ENCODE measurements at regions not wholly inside any gene's neighbourhood (a gene's known extent, or its start where the extent isn't known, plus 50 kb on each side); places are given as distances from the start of the nearest gene placed in this dataset.

DNA sequence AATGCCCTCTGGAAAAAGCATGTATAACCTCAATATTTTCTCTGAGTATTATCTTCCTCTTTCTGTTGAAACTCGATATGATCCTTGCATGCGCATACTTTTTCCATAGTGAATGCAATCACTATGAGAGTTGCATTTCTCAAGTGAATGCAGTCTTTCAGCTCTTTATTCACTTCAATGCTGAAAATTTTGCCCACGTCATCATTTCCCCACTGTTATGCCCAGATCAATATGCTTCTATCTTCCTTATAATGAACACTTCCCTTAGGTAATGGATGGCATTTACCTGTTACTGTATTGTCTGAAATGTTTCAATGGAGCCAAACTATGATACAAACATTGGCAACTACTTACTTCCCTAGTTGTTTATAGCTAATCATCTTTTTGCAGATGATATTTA, 866.6 kb upstream of the SLITRK6 start:
- in situ Hi-C loops (cut with HindIII; ENCODE audit: low pct_unique_long_range_greater_than_20kb, low sequenced_read_pairs) = no loop called here
- DNase-seq (ENCODE audit: low read depth) = no peak

DNA sequence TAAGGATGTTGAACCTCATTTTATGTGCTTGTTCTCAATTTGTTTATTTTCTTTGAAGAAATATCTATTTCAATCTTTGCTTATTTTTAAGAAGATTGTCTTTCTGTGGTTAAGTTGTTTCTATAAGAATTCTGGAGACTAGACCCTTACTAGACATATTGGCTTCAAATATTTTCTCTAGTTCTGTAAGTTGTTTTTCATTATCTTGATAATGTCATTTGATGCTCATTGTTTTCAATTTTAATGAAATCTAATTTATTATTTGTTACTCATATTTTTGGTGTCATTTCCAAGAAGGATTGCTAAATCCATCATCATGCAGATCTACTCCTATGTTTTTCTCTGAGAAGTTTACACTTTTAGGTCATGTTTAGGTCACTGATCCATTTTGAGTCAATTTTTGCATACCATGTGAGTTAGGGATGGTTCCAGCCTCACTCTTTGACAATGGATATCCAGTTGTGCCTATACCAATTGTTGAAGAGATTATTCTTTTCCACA, 874.8 kb upstream of the SLITRK6 start:
- no peak for DNase-seq (ENCODE audit: low read depth)
- in situ Hi-C loops (cut with HindIII; ENCODE audit: low pct_unique_long_range_greater_than_20kb, low sequenced_read_pairs) = no loop called here

DNA sequence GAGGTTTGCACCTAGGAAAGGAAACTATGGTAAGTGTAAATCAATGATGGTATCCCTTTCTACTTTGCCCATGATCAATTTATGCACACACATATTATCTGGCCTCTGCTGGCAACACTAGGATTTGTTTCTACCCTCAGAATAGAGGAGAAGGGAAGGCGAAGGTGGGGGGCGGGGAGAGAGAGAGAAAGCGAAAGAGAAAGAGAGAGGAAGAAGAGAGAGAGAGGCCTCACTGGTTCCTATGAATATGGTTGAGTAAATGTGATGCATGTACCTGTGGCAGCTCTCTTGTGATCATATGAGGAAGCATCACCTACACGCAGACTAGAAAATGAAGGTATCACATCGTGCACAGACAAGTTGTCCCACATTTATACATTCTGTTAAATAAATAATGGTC, 882.0 kb upstream of the SLITRK6 start:
- no peak for DNase-seq (ENCODE audit: low read depth)
- in situ Hi-C loops (cut with HindIII; ENCODE audit: low pct_unique_long_range_greater_than_20kb, low sequenced_read_pairs) = no loop called here

DNA sequence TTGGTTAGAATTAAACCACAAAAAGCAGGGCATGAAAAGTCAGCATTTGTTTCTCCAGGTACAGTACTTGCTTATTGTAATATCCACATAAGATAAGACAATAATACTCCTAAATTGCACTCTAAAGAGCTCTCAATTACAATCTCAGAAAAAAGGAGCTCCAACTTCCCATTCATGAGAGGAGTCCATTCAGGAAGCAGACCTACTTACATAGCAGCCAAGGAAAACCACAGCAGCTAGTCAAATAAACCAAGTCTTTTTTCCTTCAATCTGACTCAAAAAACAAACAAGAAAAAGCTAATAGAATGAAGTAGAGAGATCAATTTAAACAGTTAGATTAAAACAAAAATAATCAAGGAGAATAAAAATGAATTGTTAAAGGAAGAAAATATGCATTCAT, 885.2 kb upstream of the SLITRK6 start:
- DNase-seq (ENCODE audit: low read depth) = no peak
- in situ Hi-C loops (cut with HindIII; ENCODE audit: low pct_unique_long_range_greater_than_20kb, low sequenced_read_pairs) = no loop called here

DNA sequence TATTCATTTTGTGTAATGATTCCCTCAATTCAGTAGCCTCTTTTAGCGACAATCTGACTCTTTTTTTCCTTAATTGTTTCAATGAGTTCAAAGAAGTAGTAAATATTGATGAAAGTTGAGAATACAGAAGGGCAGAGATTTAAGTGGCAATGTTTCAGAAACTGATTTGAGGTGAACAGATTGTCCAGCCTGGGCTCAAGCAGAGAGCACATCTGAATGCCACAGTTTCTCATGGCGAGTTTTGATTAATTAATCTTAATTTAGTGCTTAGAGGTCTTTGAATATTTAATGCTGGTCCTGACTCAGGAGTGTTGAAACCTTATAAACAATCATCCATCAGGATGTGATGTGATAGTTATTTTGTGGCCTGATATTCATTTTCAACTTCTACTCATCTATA, 890.7 kb upstream of the SLITRK6 start:
- in situ Hi-C loops (cut with HindIII; ENCODE audit: low pct_unique_long_range_greater_than_20kb, low sequenced_read_pairs) = no loop called here
- DNase-seq (ENCODE audit: low read depth) = no peak

DNA sequence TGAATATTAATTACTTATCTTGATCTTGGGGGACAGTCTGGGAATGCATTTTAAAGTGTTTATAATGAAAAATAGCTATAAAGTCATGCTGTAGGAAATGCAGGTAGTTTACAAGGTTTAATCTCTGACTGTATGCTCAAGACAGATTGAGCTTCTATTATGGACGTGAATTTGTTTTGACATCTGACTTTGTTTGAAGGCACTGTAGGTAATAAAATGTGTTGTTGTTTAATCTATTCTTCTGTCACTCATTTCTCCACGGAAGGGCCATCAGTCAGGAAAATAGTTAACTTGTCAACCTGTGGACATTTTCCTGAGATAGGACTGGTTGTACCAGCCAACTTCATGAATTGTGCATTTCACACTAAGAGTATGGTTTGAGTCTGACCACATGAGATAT, 893.1 kb upstream of the SLITRK6 start:
- DNase-seq (ENCODE audit: low read depth) = no peak
- in situ Hi-C loops (cut with HindIII; ENCODE audit: low pct_unique_long_range_greater_than_20kb, low sequenced_read_pairs) = no loop called here

DNA sequence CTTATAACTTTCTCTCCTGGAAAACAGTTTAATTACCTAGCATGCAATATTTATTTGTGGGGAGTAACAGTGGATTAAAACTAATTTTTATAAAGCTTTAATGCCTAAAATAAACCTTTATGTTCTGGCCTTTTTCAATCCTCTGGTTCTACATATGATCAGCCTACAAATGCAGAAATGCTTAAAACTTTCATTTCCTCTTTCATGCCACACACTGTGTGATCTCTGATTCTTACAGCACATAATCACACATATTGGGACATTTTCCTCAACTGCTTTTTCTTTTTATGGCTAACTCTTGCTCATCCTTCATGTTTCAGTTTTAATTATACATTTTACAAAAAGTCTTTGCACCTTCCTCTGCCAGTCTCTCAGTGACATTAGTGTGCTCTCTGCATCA, 910.8 kb upstream of the SLITRK6 start:
- in situ Hi-C loops (cut with HindIII; ENCODE audit: low pct_unique_long_range_greater_than_20kb, low sequenced_read_pairs) = no loop called here
- no peak for DNase-seq (ENCODE audit: low read depth)

DNA sequence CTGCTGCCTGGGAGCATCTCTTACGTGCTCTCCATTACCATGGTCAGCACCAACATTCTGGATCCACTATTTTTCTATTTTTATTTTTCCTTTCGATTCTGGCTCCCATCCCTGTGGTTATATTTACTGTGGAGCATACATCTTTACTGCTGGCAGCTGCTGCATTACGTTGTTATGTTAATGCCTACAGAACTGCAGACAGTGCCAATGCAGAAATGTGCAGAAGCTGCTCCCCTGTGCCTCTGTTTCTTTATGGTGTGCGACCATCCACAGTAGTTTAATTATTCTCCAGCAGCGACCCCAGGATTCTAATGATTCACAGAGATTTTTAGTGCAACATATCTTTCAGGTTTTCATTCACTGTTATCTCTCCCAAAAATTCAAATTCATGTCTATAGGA, 911.7 kb upstream of the SLITRK6 start:
- in situ Hi-C loops (cut with HindIII; ENCODE audit: low pct_unique_long_range_greater_than_20kb, low sequenced_read_pairs) = no loop called here
- DNase-seq (ENCODE audit: low read depth) = no peak

DNA sequence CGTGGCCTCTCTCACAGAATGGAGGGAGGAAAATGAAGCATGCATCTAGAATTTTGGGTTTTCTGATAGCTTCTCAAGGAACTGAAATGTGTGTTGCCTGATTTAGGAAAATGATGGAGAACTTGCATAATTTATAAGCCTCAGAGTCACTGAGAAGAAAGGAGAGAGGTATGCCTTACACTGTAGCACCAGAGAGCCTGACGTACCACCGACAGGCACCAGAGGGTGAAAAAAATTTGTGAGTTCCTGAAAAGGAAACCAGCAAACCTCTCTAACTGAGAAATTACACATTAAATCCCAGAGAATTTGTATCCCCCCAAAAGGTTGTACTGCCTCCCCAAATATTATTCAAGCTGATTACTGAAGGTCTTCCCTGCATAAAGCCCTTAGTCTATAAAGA, 915.3 kb upstream of the SLITRK6 start:
- in situ Hi-C loops (cut with HindIII; ENCODE audit: low pct_unique_long_range_greater_than_20kb, low sequenced_read_pairs) = no loop called here
- no peak for DNase-seq (ENCODE audit: low read depth)

DNA sequence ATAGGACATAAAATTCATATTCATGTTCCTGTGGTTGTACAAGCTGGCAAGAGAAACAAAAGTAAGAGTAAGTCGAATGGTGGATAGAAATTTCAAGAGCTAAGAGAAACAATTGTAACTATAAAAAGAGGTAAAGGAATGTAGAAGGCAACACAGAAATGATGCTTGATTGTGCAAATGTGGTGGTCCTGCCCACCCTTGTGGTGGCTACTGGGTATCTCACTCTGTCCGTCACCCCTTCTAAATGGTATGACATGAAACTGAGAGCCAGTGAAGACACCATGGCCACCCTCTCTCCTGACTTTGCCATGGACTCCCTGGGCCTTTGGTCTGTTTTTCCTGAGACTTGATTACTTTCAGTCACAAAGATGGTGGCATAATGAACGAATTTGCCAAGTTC, 925.9 kb upstream of the SLITRK6 start:
- in situ Hi-C loops (cut with HindIII; ENCODE audit: low pct_unique_long_range_greater_than_20kb, low sequenced_read_pairs) = no loop called here
- DNase-seq (ENCODE audit: low read depth) = no peak

DNA sequence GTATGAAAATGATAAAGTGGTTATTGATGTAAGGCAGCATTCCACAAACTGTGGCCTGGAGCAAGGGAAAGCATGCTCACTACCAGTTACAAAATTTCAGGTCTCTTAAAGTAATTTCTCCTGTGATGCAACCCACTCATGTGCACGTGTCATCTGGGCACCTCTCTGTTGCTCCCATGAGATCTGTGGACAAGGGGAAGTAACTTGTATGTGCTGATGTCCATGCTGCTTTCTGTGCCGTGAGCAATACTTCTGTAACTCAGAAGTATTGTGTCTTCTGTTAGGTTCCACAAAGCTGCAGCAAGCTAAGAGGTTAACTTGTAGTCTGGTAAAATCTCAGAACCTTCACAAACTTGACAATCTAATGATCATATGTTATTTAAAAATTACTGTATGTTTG, 930.0 kb upstream of the SLITRK6 start:
- in situ Hi-C loops (cut with HindIII; ENCODE audit: low pct_unique_long_range_greater_than_20kb, low sequenced_read_pairs) = no loop called here

DNA sequence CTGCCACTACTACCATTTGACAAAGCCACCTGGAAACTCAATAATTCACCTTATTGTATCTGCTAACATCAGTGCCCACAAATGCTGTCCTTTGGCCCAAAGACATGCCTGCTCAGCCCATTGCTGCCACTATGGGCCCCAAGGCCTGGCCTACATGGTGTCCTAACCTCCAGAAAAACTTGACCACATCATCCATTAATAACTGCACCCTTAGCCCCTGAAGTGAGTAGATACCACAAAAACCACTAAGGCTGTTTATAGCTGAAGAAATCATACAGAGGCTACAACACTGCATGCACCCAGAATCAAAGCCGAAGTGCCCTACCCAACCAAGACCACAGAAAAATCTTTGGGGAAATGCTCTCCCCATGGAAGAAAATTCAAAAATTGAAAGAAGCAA, 932.8 kb upstream of the SLITRK6 start:
- DNase-seq (ENCODE audit: low read depth) = no peak
- in situ Hi-C loops (cut with HindIII; ENCODE audit: low pct_unique_long_range_greater_than_20kb, low sequenced_read_pairs) = no loop called here

More for the DNA sequence above, 930.0 kb upstream of the SLITRK6 start:
- no peak for DNase-seq (ENCODE audit: low read depth)

DNA sequence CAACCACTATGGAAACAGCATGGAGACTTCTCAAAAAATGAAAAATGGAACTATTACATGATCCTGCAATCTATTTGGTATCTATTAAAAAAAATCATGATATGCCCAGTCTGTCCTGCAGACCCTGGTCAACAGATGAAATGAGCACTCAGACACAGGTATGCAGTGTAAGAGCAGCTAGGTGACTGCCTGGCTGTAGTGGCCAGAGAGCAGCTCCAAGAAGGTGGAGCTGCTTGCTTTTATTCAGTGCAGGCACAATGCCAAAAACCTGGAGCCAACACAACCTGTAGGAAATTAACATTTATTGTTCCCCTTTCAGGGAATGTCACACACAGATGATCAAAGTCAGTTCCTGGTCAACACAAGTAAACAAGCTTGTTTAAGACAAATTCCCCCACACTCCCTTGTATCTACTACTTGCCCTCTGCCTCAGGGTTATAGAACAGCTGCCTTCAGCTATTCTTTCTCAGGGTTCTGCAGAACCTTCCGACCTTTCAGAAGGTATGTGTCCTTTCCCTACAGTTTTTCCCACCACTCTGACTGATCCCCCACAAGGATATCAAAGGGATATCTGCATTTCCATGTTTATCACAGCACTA, 933.7 kb upstream of the SLITRK5 start:
- DNase-seq (ENCODE audit: low read depth) = no peak
- in situ Hi-C loops (cut with HindIII; ENCODE audit: low pct_unique_long_range_greater_than_20kb, low sequenced_read_pairs) = no loop called here

DNA sequence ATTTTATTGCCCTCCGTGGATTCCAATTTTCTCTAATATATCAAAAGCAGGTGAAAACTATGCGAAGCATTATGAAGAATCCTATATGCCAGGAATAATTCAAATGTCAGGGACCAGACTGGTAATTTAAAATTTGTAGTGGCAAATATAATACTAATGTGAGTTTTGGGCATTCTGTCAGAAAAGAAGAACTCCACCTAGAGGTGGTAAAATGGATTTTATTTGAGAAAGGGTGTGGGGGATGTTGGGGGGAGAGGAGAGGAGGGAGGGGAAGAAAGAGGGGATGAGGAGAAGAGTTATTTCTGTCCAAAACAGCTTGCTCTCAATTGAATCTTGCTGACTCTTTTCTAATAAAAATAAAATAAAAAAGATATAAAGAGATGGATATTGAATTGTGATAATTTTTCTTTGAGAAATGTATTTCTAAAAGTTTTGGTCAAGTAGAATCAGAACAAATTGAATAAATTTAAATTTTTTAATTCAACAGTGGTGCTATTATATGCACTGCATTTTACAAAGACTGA, 929.3 kb upstream of the SLITRK5 start:
- no peak for DNase-seq (ENCODE audit: low read depth)
- in situ Hi-C loops (cut with HindIII; ENCODE audit: low pct_unique_long_range_greater_than_20kb, low sequenced_read_pairs) = no loop called here

DNA sequence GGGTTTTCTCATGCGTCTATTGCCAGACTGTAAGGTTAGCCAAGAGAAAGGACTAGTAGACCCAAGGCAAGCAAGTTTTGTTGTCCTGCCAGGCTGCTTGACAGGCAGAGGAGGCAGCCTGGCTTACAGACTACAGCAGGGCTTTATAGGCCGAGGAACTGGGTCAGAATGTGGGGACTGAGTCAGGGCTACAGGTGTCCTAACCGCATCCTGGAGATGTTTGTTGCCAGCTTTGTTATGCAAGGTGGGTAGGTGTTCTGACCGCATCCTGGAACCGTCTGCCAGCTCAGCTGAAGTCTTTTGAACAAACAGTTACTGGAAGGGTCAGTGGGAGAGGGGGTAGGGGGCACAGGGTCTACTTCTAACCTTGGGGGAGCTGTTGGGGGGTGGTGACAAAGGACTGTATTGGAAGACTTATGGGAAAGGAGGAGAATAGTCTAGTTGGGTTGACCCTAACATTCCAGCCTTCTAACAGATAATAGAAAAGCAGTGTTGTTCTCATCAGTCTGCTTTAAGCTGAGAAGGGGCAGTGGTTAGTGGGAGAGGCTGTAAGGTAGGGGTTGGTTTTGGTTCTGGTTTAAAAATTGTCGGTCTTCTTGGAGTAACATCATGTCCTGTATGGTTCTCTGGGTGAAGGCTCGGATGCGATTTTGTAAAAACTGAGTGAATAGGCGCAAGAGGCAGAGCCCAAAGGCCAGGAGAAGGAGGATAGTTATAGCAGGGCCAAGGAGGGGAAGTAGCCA, 913.8 kb upstream of the SLITRK5 start:
- in situ Hi-C loops (cut with HindIII; ENCODE audit: low pct_unique_long_range_greater_than_20kb, low sequenced_read_pairs) = no loop called here
- DNase-seq (ENCODE audit: low read depth) = no peak

DNA sequence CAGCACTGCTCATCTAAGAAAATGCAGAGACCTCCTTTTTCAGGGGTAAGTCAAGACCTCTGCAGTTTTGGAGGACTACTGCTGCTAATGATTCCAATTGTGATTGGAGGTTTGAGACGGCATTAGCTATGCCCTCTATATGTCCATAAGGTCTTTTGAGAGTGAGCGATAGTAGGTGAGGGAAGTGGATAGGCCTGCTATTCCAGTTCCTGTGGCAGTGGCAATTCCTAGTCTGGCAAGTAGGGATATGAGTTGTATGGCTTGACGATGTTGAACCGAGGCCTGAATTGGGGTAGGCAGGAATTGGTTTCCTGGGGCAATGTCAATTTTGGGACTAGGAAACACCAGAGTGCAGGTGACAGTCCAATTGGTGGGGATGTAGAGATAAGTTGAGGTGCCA, 913.1 kb upstream of the SLITRK5 start:
- in situ Hi-C loops (cut with HindIII; ENCODE audit: low pct_unique_long_range_greater_than_20kb, low sequenced_read_pairs) = no loop called here
- no peak for DNase-seq (ENCODE audit: low read depth)

DNA sequence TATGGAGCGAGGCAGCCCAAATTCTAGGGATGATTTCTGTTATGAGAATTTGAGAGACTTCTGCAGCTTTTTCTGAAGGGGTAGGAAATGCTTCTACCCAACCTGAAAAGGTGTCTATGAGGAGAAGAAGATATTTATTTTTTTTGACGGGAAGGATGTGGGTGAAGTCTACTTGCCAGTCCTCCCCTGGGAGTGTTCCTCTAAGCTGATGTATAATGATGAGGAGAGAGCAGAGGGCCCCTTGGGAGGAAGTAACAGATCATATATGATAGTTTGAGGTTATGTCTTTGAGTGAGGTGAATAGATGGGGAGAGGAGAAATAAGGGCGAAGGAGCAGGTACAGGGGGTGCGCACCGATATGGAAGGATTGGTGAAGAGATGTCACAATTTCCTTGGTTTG, 910.6 kb upstream of the SLITRK5 start:
- in situ Hi-C loops (cut with HindIII; ENCODE audit: low pct_unique_long_range_greater_than_20kb, low sequenced_read_pairs) = no loop called here
- no peak for DNase-seq (ENCODE audit: low read depth)

DNA sequence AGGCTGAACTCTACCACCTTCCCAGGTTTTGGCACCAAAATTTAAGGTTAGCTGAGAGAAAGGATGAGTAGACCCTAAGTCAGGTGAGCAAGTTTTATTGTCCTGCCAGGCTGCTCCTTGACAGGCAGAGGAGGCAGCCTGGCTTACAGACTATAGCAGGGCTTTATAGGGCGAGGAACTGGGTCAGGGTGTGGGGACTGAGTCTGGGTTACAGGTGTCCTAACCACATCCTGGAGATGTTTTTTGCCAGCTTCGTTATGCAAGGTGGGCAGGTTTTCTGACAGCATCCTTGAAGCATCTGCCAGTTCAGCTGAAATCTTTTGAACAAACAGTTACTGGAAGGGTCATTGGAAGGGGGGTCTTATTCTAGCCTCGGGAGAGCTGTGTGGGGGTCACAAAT, 905.7 kb upstream of the SLITRK5 start:
- in situ Hi-C loops (cut with HindIII; ENCODE audit: low pct_unique_long_range_greater_than_20kb, low sequenced_read_pairs) = no loop called here
- no peak for DNase-seq (ENCODE audit: low read depth)

DNA sequence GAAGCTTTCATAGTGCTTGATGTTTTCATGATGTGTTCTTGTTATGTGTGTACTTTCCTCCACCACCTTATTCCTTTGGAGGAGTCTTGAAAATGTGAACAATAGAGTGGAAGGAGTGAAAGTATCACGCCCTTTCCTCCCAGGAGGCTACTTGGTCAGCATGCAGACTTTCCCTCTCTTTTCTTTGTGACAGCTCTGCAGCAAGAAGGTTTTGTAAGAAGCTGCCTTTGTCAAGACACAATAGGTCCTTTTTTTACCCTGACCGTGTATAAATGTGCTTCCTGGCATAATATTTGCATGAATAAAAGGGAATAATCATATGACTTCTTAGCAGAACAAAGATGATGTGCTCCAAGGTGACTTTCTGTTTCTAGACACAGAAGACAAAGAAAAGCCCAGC, 882.6 kb upstream of the SLITRK5 start:
- no peak for DNase-seq (ENCODE audit: low read depth)
- in situ Hi-C loops (cut with HindIII; ENCODE audit: low pct_unique_long_range_greater_than_20kb, low sequenced_read_pairs) = no loop called here

DNA sequence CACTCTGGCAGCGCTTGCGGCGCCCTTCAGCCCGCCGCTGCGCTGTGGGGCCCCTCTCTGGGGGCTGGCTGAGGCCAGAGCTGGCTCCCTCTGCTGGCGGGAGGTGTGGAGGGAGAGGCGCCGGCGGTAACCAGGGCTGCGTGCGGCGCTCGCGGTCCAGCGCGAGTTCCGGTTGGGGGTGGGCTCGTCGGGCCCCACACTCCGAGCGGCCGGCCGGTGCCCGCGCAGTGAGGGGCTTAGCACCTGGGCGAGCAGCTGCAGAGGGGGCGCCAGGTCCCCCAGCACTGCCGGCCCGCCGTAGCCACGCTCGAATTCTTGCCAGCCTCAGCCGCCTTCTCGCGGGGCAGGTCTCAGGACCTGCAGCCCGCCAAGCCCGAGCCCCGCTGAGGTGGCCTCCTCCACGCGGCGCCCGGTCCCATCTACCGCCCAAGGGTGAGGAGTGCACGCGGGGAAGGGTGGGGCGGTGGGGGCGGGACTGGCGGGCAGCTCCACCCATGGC, 879.0 kb upstream of the SLITRK5 start:
- in situ Hi-C loops (cut with HindIII; ENCODE audit: low pct_unique_long_range_greater_than_20kb, low sequenced_read_pairs) = no loop called here
- DNase-seq (ENCODE audit: low read depth) = no peak
